ENCODE measurements at regions not wholly inside any gene's neighbourhood (a gene's known extent, or its start where the extent isn't known, plus 50 kb on each side); places are given as distances from the start of the nearest gene placed in this dataset.

DNA sequence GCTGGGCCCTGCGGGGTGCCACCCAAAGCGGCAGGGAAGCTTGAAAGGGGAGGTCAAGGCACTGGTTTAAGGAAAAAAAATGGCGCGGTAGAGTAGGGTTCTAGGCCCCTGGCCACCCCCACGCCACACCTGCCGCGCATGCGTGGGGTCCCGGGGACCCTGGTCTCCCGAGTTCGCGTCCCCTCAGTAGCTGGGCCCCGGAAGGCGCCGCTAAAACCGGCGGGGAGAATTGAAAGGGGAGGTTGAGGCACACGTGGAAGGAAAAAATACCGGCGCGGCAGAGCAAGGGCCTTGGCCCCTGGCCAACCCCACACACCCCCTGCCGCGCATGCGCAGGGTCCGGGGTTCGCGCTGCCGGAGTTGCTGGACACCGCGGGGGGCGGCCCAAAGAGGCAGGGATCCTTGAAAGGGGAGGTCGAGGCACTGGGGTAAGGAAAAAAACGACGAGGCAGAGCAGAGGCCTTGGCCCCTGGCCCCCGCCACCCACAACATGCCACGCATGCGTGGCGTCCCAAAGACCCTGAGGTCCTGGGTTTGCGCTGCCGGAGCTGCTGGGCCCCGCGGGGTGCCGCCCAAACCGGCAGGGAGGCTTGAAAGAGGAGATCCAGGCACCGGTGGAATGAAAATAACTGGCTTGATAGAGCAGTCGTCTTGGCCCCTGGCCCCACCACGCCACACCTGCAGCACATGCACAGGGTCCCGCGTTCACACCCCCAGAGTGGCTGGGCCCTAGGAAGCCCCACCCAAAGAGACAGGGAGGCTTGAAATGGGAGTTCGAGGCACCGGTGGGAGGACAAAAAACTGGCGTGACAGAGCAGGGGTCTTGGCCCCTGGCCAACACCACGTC, 314.5 kb downstream of the ALG10 start:
- no peak for DNase-seq (ENCODE audit: low read depth)
- TF ChIP-seq, protein P1, sequence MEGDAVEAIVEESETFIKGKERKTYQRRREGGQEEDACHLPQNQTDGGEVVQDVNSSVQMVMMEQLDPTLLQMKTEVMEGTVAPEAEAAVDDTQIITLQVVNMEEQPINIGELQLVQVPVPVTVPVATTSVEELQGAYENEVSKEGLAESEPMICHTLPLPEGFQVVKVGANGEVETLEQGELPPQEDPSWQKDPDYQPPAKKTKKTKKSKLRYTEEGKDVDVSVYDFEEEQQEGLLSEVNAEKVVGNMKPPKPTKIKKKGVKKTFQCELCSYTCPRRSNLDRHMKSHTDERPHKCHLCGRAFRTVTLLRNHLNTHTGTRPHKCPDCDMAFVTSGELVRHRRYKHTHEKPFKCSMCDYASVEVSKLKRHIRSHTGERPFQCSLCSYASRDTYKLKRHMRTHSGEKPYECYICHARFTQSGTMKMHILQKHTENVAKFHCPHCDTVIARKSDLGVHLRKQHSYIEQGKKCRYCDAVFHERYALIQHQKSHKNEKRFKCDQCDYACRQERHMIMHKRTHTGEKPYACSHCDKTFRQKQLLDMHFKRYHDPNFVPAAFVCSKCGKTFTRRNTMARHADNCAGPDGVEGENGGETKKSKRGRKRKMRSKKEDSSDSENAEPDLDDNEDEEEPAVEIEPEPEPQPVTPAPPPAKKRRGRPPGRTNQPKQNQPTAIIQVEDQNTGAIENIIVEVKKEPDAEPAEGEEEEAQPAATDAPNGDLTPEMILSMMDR (conservative IDR thresholded peaks at IDR 0.05; ENCODE audit: control insufficient read depth, insufficient read depth, low read depth, low read length) = no peak
- no peak overlapping the region for H3K4me3 ChIP-seq (ENCODE audit: control insufficient read depth, low read depth, low read length)

DNA sequence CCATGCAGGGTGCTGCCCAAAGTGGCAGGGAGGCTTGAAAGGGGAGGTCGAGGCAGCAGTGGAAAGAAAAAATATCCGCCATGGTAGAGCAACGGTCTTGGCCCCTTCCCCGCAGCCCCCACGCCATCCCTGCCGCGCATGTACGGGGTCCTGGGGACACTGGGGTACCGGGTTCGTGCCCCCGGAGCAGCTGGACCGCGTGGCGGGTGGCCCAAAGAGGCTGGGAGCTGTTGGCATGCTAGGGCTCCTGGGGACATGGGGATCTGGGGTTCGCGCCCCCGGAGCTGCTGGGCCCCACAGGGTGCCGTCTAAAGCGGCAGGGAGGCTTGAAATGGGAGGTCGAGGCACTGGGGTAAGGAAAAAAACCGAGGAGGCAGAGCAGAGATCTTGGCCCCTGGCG, 316.5 kb downstream of the ALG10 start:
- DNase-seq (ENCODE audit: low read depth) = no peak
- TF ChIP-seq, protein P1 (conservative IDR thresholded peaks at IDR 0.05; ENCODE audit: control insufficient read depth, insufficient read depth, low read depth, low read length) = no peak
- no peak overlapping the region for H3K4me3 ChIP-seq (ENCODE audit: control insufficient read depth, low read depth, low read length)

DNA sequence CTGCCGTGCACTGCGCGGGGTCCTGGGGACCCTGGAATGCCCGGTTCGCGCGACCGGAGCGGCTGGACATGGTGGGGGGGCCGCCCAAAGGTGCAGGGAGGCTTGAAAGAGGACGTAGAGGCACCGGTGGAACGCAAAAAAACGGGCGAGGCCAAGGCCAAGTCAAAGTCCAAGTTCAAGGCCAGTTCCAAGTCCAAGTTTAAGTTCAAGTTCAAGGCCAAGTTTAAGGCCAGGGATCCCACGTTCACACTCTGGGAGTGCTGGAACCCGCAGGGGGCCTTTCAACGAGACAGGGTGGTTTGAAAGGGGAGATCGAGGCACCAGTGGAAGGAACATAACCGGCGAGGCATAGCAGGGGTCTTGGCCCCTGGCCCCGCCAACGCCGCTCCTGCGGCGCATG, 317.6 kb downstream of the ALG10 start:
- TF ChIP-seq, protein P1 (conservative IDR thresholded peaks at IDR 0.05; ENCODE audit: control insufficient read depth, insufficient read depth, low read depth, low read length) = no peak
- no peak for DNase-seq (ENCODE audit: low read depth)
- H3K4me3 ChIP-seq (ENCODE audit: control insufficient read depth, low read depth, low read length) = no peak overlapping the region

DNA sequence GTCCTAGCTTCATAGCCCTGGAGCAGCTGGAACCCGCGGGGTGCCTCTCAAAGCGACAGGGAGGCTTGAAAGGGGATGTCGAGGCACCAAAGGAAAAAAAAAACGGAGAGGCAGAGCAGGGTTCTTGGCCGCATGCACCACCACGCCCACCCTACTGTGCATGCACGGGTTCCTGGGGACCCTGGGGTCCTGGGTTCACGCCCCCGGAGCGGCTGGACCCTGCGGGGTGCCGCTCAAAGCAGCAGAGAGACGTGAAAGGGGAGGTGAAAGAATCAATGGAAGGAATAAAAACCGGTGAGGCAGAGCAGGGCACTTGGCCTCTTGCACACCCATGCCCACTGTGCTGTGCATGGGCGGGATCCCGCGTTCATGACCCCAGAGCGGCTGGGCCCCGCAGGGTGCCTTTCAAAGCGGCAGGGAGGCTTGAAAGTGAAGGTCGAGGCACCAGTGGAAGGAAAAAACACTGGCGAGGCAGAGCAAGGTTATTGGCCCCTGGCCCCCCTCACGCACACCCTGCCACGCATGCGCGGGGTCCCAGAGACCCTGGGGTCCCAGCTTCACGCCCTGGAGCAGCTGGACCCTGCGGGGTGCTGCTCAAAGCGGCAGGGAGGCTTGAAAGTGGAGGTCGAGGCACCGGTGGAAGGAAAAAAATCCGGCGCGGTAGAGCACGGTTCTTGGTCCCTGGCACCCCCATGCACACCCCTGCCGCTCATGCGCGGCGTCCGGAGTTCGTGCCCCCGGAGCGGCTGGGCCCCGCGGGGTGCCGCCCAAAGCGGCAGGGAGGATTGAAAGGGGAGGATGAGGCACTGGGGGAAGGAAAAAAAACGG, 318.5 kb downstream of the ALG10 start:
- DNase-seq (ENCODE audit: low read depth) = no peak
- TF ChIP-seq, protein P1 (conservative IDR thresholded peaks at IDR 0.05; ENCODE audit: control insufficient read depth, insufficient read depth, low read depth, low read length) = no peak
- H3K4me3 ChIP-seq (ENCODE audit: control insufficient read depth, low read depth, low read length) = no peak overlapping the region

DNA sequence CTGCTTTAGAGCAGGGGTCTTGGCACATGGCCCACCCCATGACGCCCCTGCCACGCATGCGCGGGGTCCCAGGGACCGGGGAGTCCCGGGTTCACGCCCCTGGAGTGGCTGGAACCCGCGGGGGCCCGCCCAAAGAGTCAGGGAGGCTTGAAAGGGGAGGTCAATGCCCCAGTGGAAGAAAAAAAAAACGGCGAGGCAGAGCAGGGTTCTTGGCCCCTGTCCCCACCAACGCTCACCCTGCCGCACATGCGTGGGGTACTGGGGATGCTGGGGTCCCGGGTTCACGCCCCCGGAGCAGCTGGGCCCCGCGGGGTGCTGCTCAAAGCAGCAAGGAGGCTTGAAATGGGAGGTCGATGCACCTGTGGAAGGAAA, 319.1 kb downstream of the ALG10 start:
- H3K4me3 ChIP-seq (ENCODE audit: control insufficient read depth, low read depth, low read length) = no peak overlapping the region
- TF ChIP-seq, protein P1 (conservative IDR thresholded peaks at IDR 0.05; ENCODE audit: control insufficient read depth, insufficient read depth, low read depth, low read length) = no peak
- no peak for DNase-seq (ENCODE audit: low read depth)

DNA sequence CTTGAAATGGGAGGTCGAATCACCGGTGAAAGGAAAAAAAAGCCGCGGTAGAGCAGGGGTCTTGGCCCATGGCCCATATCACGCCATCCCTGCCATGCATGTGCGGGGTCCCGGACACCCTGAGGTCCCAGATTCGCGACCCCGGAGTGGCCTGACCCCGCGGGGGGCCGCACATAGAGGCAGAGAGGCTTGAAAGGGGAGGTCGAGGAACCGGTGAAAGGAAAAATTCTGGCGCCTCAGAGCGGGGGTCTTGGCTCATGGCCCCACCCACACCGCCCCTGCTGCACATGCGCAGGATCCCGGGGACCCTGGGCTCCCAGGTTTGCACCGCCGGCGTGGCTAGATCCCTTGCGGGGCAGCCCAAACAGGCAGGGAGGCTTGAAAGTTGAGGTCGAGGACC, 319.8 kb downstream of the ALG10 start:
- TF ChIP-seq, protein P1 (conservative IDR thresholded peaks at IDR 0.05; ENCODE audit: control insufficient read depth, insufficient read depth, low read depth, low read length) = no peak
- no peak for DNase-seq (ENCODE audit: low read depth)
- no peak overlapping the region for H3K4me3 ChIP-seq (ENCODE audit: control insufficient read depth, low read depth, low read length)

Measured in fibroblast of mammary gland (primary cell).